HG03520 (cell line): ENCODE measurements at regions not wholly inside any gene's neighbourhood (a gene's known extent, or its start where the extent isn't known, plus 50 kb on each side); places are given as distances from the start of the nearest gene placed in this dataset.
"Not testable (repeated sequence)": the region's sequence is repeated elsewhere in the genome, so short reads cannot be mapped to it uniquely, and the experiment has no call there.

Experiments used
- ATAC-seq: cut with Tn5 transposase; IDR thresholded peaks from one replicate; pipeline ENCODE4 v1.9.1; 2021; ENCODE audit warnings: mild to moderate bottlenecking, moderate library complexity; ENCODE audit not compliant: unreplicated experiment

- no peak for ATAC-seq
These were observed 315.8 kb upstream of the PIK3C3 start for GRCh38 chr18:41639218-41639617.

GRCh38 chr18:41631723-41632285 lies 323.2 kb upstream of the PIK3C3 start:
- not testable (repeated sequence) for ATAC-seq

GRCh38 chr18:41630232-41630886 lies 324.7 kb upstream of the PIK3C3 start:
- no peak for ATAC-seq

- no peak for ATAC-seq
These were observed 330.6 kb upstream of the PIK3C3 start for GRCh38 chr18:41624460-41624859.

DNA sequence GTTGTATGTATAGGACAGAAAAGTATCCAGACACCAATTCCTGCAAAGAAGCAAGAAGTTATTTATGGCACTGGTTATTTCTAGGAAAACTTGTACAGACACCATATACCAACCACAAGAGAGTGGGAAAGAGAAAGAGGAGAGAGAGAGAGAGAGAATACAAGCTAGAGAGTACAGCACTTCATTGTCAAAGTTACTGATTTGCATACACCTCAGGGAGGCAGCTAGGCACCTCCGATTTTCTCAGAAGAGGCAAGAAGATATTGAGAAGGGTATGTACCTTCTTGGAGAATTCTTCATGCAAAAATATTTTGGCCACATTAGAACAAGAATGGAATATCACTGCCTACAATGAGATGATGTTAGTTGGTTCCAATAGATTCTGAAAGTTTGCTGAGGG lies 333.9 kb upstream of the PIK3C3 start:
- no peak for ATAC-seq

DNA sequence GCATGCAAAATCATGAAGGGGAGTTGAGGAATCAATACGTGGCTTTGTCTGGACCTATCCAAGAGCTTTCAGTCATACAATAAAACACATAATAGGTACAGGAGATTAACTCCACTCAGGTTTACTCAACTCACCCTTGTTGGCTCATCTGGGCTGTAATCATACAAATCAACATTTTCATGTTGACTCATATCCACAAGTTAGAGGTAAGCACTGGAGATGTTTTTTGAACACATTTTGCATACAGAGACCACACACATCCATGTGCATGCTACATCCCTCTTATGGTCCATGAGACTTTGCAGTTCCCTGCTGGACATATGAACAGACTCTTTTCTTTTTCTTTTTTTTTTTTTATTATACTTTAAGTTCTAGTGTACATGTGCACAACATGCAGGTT lies 336.9 kb upstream of the PIK3C3 start:
- no peak for ATAC-seq

DNA sequence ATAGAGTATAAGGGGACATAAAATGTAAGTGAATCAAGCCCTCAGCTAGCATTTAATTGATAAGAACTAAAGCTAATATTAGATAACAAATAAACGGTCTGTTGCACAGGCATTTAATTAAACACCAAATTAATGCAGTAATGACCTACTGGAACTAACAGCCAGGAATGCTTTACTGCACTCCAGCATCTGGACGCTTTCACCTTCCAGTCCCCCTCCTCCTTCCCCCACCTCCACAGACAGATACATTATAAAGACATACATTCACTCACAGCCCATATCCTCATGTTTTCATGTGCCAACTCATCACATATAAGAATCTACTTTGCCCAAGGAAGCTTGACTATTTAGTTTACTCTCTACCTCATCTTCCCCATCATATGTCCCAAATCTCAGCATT lies 337.4 kb upstream of the PIK3C3 start:
- ATAC-seq = no peak

DNA sequence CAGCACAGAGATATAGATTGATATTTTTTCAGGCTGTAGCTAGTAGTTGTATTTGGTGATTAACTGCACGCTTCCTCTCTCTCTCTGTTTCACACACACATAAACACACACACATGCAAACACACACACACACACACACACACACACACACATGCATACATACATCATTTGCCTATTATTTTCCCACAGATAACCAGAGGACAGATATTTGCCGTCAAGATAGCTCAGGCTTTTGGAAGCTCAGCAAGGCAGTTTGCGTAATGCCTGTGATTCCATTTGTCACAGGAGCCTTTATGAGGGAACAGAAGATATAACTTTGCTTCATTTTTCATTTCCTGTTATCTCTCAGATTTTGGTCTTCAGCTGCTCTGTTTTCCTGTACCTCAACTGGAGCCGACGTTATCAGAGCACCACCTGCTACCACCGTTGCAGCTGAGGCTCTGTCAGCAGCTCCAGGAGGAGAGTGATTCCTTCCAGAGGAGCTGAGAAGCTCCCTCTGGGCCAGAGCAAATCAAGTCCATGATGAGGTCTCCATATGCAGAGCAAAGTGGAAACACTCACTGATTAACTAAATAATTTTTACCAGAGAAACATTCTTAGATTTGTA lies 341.9 kb upstream of the PIK3C3 start:
- no peak for ATAC-seq

GRCh38 chr18:41604964-41605363 lies 350.1 kb upstream of the PIK3C3 start:
- no peak for ATAC-seq

DNA sequence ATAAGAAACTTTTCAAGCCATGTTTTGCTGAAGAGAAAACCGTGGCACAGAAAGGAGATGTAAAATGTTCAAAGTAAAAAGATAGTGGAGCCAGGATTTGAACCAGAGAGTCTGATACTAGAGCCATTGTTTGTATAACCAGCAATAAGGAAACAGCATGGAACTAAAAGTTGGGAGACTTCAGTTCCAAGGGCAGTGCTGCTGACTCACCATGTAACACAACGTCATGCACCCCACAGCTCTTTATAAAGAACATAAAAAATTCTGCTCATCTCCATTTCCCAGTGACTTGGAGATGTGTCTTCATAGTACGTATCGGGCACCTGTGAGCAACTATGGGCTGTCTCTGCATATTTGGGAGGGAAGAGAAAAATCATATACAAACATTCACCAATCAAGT lies 353.0 kb upstream of the PIK3C3 start:
- ATAC-seq = no peak

GRCh38 chr18:41600693-41601391 lies 354.2 kb upstream of the PIK3C3 start:
- no peak for ATAC-seq

GRCh38 chr18:41599466-41599865 lies 355.6 kb upstream of the PIK3C3 start:
- no peak for ATAC-seq

- no peak for ATAC-seq
These were observed 360.5 kb upstream of the PIK3C3 start for GRCh38 chr18:41594582-41594981.

DNA sequence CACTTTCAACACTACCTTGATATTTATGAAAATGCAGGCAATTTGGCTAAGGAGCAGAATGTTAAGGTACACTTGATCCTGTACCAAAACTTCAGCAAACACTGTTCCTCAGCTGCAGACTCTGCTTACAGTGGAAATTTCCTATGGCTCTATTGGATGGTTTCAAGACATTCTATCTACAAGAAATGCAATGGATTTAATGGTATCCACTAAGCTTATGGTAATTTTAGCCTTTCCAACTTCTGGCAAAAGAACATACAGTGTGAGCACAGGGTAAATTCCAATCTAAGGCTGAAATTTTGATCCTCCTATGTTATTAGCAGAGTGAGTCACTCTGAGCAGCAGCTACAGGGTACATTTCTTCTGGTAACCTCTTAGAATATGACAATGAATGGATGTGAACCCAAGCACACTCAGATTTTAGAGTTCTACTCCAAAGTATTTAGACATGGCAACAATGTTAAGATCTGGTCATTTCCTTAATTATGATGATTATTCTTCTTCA lies 361.8 kb upstream of the PIK3C3 start:
- ATAC-seq = no peak

GRCh38 chr18:41587976-41588375 lies 367.1 kb upstream of the PIK3C3 start:
- no peak for ATAC-seq

GRCh38 chr18:41585512-41585911 lies 369.5 kb upstream of the PIK3C3 start:
- ATAC-seq = no peak

GRCh38 chr18:41579185-41579584 lies 375.8 kb upstream of the PIK3C3 start:
- no peak for ATAC-seq

DNA sequence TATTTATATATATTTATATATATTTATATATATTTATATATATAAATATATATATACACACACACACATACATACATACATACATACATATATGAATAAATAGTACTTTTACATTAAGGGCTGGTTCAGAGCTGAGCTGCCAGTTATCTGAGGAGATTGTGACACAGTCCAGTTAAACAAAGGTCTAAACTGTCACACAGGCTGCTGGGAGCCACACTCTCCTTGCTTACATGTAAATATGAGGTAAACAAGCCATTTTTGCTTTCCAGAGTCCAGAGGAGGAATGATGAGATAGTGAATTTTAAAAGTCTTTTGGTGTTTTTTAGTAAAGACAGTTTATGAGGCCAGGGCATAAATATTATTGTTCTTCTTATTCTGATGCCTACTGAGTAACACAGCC lies 377.5 kb upstream of the PIK3C3 start:
- no peak for ATAC-seq

DNA sequence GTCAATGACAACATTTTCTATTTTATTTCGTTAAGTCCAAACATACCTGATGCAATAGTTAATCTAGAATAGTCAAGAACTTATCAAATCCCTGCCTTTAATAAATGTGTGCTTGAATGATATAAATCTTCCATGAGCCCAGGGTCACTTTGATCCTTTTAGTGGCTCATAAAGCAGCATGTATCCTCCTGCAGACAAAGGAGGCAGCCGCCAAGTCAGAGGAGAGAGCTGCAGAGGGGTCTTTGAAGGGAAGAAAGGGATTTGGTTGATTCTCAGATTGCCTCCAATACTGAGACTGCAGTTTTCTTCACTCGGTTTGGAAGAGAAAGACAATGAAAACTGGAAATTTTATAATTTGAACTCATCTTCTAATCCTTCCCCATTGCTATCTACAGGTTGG lies 378.4 kb upstream of the PIK3C3 start:
- no peak for ATAC-seq

DNA sequence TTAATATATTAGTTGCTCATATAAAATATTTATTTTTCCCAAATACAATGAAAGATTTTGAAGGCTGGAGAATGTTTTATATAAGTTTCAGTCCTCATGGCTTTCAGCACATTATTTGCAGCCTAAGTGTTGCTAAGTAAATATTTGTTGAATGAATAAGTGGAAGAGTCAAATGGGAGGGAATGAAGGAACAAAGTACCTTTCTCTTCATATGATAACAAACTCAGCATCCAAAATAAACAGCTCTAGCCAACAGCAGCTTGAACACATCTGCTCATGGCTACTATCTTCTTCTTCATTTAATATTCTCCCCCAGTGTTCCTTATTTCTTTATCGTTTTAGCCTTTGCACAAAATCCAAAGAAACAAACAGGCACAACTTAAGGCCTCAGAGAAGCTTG lies 385.2 kb upstream of the PIK3C3 start:
- no peak for ATAC-seq

GRCh38 chr18:41561961-41562360 lies 393.1 kb upstream of the PIK3C3 start:
- no peak for ATAC-seq

DNA sequence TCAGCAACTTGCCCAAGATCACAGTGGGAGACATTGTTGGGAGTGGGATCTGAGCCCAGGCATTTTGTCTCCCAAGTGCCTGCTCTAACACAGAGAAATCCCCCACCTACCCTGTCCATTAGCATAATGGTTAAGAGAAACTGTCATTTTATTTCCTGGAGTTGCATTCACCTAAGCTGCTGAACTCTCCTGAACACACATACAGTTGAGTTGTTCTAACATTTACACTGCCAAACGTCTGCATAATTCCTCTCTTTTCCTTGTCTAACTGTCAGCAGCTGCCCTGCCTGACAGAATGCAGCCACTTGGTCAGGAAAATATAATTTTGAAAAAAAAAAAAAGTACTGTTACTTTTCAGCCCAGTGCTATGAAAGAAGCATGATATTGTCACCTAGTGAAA lies 396.3 kb upstream of the PIK3C3 start:
- ATAC-seq = no peak
